ENCODE measurements at regions not wholly inside any gene's neighbourhood (a gene's known extent, or its start where the extent isn't known, plus 50 kb on each side); places are given as distances from the start of the nearest gene placed in this dataset.
A peak's percentile ranks its signal among the peaks of the same experiment; 100 is the strongest.

DNA sequence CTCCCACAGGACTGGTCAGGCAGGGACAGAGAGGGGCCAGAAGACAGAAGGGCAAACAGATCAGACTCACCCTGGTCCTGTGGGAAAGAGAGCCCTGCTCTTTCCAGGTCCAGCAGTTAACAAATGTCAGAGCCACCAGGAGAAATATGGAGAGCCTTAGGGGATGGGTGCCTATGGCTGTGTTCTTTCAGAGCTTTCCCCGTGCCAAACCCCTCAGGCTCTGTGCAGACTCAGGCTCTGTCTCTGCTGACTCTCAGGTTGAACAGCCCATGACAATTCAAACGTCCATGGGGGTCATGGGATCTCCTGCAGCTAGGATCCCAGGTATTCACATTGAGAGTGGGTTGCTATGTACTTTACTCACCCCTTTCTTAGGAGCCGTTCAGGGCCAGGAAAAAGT, 120.8 kb upstream of the ERBB4 start:
- H3K9me3 Mint-ChIP-seq, result peaks cover 20% of the 10 kb centered on the region
- ChIA-PET POLR2A (no interaction called here), CTCF (no interaction called here)
- TF ChIP-seq, protein P1, sequence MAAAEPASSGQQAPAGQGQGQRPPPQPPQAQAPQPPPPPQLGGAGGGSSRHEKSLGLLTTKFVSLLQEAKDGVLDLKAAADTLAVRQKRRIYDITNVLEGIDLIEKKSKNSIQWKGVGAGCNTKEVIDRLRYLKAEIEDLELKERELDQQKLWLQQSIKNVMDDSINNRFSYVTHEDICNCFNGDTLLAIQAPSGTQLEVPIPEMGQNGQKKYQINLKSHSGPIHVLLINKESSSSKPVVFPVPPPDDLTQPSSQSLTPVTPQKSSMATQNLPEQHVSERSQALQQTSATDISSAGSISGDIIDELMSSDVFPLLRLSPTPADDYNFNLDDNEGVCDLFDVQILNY (CRISPR knock-in tag; IDR thresholded peaks at IDR 0.05), result no peak
- H3K4me1 Mint-ChIP-seq, result no peaks in the 10 kb centered on the region
- ATAC-seq, result peak; percentile 43
- H3K27ac Mint-ChIP-seq, result no peak overlapping the region
- no peak overlapping the region for H3K4me3 Mint-ChIP-seq
- DNase-seq (ENCODE audit: low spot score), result no peak
- peaks cover 3% of the 10 kb centered on the region; the same call in 1 of the 2 replicates for H3K36me3 Mint-ChIP-seq
- no peaks in the 10 kb centered on the region; the same call in 1 of the 2 replicates for H3K27me3 Mint-ChIP-seq (ENCODE audit: low read depth)

DNA sequence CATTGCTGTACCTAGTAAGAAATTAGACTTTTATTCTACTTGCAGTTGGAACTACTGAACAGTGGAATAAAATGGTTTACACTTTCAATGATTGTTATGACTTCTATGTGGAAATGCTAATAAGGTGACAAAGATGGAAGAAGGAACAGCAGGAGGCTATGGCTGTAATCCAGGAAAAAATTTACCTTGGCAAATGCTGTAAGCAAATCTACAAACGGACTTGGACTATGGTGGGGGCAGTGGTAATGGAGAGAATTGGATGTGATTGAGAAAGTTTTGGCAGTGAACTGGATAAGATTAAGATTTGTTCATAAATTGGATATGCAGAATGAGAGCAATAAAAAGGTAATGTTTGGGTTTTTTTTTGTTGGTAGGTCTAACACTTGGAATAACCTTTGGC, 111.0 kb upstream of the ERBB4 start:
- DNase-seq (ENCODE audit: low spot score) (no peak), ATAC-seq (no peak)
- CTCF ChIA-PET, result no interaction called here
- TF ChIP-seq NFATC4 (CRISPR knock-in tag; IDR thresholded peaks at IDR 0.05) (no peak), NR3C1 (CRISPR knock-in tag; conservative IDR thresholded peaks at IDR 0.05; ENCODE audit: low read depth) (no peak)
- no peaks in the 10 kb centered on the region for H3K27me3 Mint-ChIP-seq (ENCODE audit: low read depth)
- POLR2A ChIA-PET, result no interaction called here
- no peak overlapping the region for H3K27ac Mint-ChIP-seq
- H3K4me3 Mint-ChIP-seq, result no peak overlapping the region
- peaks cover 2% of the 10 kb centered on the region; the same call in 1 of the 2 replicates for H3K9me3 Mint-ChIP-seq
- H3K36me3 Mint-ChIP-seq, result no peaks in the 10 kb centered on the region
- H3K4me1 Mint-ChIP-seq, result peaks cover 7% of the 10 kb centered on the region

DNA sequence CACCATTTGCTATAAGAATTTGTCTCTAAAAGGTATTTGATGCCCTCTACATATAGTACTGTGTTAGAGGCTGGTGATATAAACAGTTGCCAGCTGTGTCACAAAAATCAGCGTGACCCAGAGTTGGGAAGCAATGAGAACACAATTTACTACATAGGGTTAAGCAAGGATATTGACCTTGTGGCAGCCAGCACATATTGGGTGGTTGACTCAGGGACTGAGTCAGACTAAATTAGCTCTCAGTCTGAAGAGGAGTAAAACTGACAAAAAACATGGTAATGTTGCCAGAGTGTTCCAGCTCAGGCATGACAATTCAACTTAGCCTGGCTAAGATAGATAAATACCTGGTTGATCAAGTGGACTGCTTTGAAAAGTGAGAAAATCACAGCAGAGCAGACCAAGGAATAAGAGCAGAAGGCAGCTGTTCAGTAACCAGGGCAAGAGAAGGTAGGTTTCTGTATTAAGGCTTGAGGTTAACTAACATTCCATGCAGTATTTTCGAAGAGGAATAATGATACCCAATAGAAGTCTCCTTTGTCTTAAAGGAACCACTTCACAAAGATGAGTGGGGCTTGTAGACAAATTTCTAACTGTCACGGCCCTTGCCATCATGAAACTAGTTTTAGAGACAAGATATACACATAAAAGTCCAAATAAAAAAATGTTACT, 108.2 kb upstream of the ERBB4 start:
- Mint-ChIP-seq H3K27me3 (ENCODE audit: low read depth) (no peaks in the 10 kb centered on the region), H3K4me1 (peaks cover 11% of the 10 kb centered on the region), H3K36me3 (no peaks in the 10 kb centered on the region), H3K4me3 (no peak overlapping the region), H3K27ac (no peak overlapping the region), H3K9me3 (no peaks in the 10 kb centered on the region)
- DNase-seq (ENCODE audit: low spot score) (no peak), ATAC-seq (no peak)
- ChIA-PET POLR2A (no interaction called here), CTCF (no interaction called here)
- TF ChIP-seq, protein P2, sequence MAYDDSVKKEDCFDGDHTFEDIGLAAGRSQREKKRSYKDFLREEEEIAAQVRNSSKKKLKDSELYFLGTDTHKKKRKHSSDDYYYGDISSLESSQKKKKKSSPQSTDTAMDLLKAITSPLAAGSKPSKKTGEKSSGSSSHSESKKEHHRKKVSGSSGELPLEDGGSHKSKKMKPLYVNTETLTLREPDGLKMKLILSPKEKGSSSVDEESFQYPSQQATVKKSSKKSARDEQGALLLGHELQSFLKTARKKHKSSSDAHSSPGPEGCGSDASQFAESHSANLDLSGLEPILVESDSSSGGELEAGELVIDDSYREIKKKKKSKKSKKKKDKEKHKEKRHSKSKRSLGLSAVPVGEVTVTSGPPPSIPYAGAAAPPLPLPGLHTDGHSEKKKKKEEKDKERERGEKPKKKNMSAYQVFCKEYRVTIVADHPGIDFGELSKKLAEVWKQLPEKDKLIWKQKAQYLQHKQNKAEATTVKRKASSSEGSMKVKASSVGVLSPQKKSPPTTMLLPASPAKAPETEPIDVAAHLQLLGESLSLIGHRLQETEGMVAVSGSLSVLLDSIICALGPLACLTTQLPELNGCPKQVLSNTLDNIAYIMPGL (CRISPR knock-in tag; IDR thresholded peaks at IDR 0.05), result no peak
- TF ChIP-seq, protein P3, sequence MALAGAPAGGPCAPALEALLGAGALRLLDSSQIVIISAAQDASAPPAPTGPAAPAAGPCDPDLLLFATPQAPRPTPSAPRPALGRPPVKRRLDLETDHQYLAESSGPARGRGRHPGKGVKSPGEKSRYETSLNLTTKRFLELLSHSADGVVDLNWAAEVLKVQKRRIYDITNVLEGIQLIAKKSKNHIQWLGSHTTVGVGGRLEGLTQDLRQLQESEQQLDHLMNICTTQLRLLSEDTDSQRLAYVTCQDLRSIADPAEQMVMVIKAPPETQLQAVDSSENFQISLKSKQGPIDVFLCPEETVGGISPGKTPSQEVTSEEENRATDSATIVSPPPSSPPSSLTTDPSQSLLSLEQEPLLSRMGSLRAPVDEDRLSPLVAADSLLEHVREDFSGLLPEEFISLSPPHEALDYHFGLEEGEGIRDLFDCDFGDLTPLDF (CRISPR knock-in tag; IDR thresholded peaks at IDR 0.05), result no peak
- TF ChIP-seq ZNF423 (CRISPR knock-in tag; IDR thresholded peaks at IDR 0.05), result no peak

DNA sequence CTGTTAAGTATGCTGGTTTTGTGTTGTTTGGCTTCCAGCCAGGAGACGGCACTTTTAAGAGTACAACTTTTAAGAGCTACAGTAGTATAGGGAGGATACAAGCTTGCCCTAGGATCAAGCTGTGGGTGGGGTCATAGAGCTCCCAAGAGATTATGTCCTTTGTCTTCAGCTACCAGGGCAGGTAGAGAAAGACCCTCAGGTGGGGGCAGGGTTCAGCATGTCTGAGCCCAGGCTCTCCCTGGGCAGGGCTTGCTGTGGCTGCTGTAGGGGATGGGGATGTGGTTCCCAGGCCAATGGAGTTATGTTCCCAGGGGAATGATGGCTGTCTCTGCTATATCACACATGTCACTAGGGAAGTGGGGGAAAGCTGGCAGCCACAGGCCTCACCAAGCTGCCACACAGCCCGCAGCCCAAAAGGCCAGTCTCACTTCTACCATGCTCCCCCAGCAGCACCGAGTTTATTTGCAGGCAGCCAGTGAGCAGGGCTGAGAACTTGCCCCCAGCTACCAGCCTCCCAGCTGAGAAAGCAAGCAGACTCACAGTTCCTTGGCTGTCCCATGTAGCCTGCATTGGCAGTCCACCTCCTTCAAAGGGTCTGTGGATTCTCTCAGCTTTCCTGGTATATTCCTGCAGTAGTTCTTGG, 105.7 kb upstream of the ERBB4 start:
- Mint-ChIP-seq H3K4me3 (no peak overlapping the region), H3K27ac (no peak overlapping the region), H3K36me3 (no peaks in the 10 kb centered on the region), H3K9me3 (no peaks in the 10 kb centered on the region), H3K27me3 (ENCODE audit: low read depth) (no peaks in the 10 kb centered on the region), H3K4me1 (peaks cover 11% of the 10 kb centered on the region)
- no peak for DNase-seq (ENCODE audit: low spot score)
- peak; percentile 75 for ATAC-seq
- CTCF ChIA-PET, result no interaction called here
- POLR2A ChIA-PET, result interaction anchor here (0.6 kb wide), 1 partner anchor 27 kb away, joined by 3 read pairs; no protein-coding TSS in a partner anchor
- TF ChIP-seq, protein P4, sequence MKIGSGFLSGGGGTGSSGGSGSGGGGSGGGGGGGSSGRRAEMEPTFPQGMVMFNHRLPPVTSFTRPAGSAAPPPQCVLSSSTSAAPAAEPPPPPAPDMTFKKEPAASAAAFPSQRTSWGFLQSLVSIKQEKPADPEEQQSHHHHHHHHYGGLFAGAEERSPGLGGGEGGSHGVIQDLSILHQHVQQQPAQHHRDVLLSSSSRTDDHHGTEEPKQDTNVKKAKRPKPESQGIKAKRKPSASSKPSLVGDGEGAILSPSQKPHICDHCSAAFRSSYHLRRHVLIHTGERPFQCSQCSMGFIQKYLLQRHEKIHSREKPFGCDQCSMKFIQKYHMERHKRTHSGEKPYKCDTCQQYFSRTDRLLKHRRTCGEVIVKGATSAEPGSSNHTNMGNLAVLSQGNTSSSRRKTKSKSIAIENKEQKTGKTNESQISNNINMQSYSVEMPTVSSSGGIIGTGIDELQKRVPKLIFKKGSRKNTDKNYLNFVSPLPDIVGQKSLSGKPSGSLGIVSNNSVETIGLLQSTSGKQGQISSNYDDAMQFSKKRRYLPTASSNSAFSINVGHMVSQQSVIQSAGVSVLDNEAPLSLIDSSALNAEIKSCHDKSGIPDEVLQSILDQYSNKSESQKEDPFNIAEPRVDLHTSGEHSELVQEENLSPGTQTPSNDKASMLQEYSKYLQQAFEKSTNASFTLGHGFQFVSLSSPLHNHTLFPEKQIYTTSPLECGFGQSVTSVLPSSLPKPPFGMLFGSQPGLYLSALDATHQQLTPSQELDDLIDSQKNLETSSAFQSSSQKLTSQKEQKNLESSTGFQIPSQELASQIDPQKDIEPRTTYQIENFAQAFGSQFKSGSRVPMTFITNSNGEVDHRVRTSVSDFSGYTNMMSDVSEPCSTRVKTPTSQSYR (CRISPR knock-in tag; IDR thresholded peaks at IDR 0.05), result no peak
- TF ChIP-seq GTF2I (CRISPR knock-in tag; conservative IDR thresholded peaks at IDR 0.05) (no peak), ZNF317 (CRISPR knock-in tag; IDR thresholded peaks at IDR 0.05; ENCODE audit: borderline replicate concordance, low read depth) (no peak), JUN (CRISPR knock-in tag; IDR thresholded peaks at IDR 0.05) (no peak), SMAD4 (CRISPR knock-in tag; IDR thresholded peaks at IDR 0.05) (no peak)
- TF ChIP-seq, protein P5, sequence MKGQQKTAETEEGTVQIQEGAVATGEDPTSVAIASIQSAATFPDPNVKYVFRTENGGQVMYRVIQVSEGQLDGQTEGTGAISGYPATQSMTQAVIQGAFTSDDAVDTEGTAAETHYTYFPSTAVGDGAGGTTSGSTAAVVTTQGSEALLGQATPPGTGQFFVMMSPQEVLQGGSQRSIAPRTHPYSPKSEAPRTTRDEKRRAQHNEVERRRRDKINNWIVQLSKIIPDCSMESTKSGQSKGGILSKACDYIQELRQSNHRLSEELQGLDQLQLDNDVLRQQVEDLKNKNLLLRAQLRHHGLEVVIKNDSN (CRISPR knock-in tag; IDR thresholded peaks at IDR 0.05), result no peak
- TF ChIP-seq, protein P6, sequence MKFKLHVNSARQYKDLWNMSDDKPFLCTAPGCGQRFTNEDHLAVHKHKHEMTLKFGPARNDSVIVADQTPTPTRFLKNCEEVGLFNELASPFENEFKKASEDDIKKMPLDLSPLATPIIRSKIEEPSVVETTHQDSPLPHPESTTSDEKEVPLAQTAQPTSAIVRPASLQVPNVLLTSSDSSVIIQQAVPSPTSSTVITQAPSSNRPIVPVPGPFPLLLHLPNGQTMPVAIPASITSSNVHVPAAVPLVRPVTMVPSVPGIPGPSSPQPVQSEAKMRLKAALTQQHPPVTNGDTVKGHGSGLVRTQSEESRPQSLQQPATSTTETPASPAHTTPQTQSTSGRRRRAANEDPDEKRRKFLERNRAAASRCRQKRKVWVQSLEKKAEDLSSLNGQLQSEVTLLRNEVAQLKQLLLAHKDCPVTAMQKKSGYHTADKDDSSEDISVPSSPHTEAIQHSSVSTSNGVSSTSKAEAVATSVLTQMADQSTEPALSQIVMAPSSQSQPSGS (CRISPR knock-in tag; IDR thresholded peaks at IDR 0.05; ENCODE audit: borderline replicate concordance, low read depth), result no peak
- TF ChIP-seq, protein P7, sequence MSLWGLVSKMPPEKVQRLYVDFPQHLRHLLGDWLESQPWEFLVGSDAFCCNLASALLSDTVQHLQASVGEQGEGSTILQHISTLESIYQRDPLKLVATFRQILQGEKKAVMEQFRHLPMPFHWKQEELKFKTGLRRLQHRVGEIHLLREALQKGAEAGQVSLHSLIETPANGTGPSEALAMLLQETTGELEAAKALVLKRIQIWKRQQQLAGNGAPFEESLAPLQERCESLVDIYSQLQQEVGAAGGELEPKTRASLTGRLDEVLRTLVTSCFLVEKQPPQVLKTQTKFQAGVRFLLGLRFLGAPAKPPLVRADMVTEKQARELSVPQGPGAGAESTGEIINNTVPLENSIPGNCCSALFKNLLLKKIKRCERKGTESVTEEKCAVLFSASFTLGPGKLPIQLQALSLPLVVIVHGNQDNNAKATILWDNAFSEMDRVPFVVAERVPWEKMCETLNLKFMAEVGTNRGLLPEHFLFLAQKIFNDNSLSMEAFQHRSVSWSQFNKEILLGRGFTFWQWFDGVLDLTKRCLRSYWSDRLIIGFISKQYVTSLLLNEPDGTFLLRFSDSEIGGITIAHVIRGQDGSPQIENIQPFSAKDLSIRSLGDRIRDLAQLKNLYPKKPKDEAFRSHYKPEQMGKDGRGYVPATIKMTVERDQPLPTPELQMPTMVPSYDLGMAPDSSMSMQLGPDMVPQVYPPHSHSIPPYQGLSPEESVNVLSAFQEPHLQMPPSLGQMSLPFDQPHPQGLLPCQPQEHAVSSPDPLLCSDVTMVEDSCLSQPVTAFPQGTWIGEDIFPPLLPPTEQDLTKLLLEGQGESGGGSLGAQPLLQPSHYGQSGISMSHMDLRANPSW (CRISPR knock-in tag; conservative IDR thresholded peaks at IDR 0.05; ENCODE audit: low read depth), result no peak
